Bone marrow (tissue), 2 donors: ENCODE measurements at regions not wholly inside any gene's neighbourhood (a gene's known extent, or its start where the extent isn't known, plus 50 kb on each side); places are given as distances from the start of the nearest gene placed in this dataset.

Source experiments
- DNase-seq, 2 donors: peaks; one replicate each; lab custom pipeline; 2025; lab: John Stamatoyannopoulos, UW

- no peak for DNase-seq
Observed at GRCh38 chr14:100467046-100467750, 120.0 kb downstream of the BEGAIN start.

GRCh38 chr14:100467939-100468338, 119.3 kb downstream of the BEGAIN start:
- DNase-seq: no peak

GRCh38 chr14:100468557-100468956, 118.7 kb downstream of the BEGAIN start:
- no peak for DNase-seq

GRCh38 chr14:100469632-100470522, 117.3 kb downstream of the BEGAIN start:
- DNase-seq: no peak

DNA sequence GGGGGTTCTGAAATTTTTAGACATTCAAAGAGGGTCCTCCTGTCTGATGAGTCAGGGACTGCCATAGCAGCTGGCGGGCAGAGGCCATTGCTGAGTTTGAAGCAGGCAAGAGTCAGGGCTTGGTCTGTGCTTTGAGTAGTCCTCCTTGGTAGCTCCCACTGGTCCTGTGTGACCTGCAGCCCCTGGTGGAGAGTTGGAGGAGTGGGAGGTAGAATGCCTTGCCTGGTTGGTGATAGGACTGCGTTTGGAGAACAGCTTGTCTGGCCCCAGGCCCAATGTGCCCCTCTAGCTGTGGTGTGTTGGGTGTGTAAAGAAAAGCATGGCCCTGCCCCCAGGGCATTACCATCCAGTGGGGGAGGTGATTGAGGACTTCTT, 116.7 kb downstream of the BEGAIN start:
- DNase-seq: no peak

GRCh38 chr14:100471441-100472093, 115.7 kb downstream of the BEGAIN start:
- DNase-seq: no peak

- DNase-seq: no peak
Observed at GRCh38 chr14:100472094-100472455, 115.1 kb downstream of the BEGAIN start.

- DNase-seq: no peak
Observed at GRCh38 chr14:100472491-100472890, 114.7 kb downstream of the BEGAIN start.

- no peak for DNase-seq
Observed at GRCh38 chr14:100473249-100473648, 114.0 kb downstream of the BEGAIN start.

- no peak for DNase-seq
Observed at GRCh38 chr14:100474196-100474595, 113.0 kb downstream of the BEGAIN start.

GRCh38 chr14:100475268-100475667, 111.9 kb downstream of the BEGAIN start:
- no peak for DNase-seq

- DNase-seq: no peak
Observed at GRCh38 chr14:100476012-100476822, 111.0 kb downstream of the BEGAIN start.

DNA sequence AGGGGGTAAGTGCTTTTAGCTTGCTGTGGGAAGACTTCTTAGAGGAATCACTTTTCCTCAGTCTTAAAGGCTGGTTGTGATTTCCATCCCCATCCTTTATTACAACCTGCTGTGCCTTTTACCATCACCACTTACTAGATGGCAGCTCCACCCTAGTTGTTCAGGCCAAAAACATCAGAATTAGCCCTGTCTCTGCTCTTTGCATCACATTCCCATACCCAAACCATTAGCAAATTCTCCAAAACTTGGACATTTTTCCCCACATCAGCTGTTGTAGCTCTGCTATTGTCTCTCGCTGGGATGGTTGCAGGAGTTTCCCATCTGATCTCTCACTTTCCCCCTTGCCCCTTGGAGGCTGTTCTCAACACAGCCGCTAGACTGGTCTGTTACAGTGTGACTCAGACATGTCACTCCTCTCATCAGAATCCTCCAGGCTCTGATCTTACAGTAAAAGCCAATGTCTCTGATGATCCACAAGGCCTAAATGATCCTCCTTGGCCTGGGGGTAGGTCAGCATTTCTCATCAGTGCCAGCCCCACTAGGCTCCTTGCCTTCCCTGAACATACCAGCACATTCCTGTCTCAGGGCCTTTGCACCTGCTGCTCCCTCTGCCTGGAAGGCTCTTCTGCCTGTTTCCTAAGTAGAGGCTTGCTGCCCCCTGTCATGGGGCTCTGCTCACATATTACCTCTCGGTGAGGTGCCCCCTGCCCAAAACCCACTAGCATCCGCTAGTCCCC, 102.5 kb downstream of the BEGAIN start:
- no peak for DNase-seq

GRCh38 chr14:100486025-100486828, 101.0 kb downstream of the BEGAIN start:
- no peak for DNase-seq
